Astrocyte (in vitro differentiated cells and primary cell): ENCODE measurements at regions not wholly inside any gene's neighbourhood (a gene's known extent, or its start where the extent isn't known, plus 50 kb on each side); places are given as distances from the start of the nearest gene placed in this dataset.

Experiments used
- CTCF ChIP-seq: IDR thresholded peaks from 2 replicates; pipeline ENCODE4 v1.5.1; 2011; ENCODE audit warnings: low read depth, mild to moderate bottlenecking, inconsistent platforms, low read length, moderate library complexity; ENCODE audit not compliant: insufficient read depth
- EZH2 ChIP-seq: IDR thresholded peaks from 2 replicates; pipeline ENCODE4 v1.6.1; 2012; ENCODE audit warnings: mild to moderate bottlenecking, low read length, inconsistent platforms; ENCODE audit not compliant: insufficient read depth

GRCh38 chr11:98423933-98424332, 596.8 kb upstream of the CNTN5 start:
- TF ChIP-seq CTCF = no peak
- TF ChIP-seq EZH2 = no peak
